Cardiac muscle cell (in vitro differentiated cells and primary cell): ENCODE measurements at regions not wholly inside any gene's neighbourhood (a gene's known extent, or its start where the extent isn't known, plus 50 kb on each side); places are given as distances from the start of the nearest gene placed in this dataset.
"Not testable (repeated sequence)": the region's sequence is repeated elsewhere in the genome, so short reads cannot be mapped to it uniquely, and the experiment has no call there.

ENCODE experiments used
- DNase-seq, 2 donors: peaks; one replicate each; pipeline versions ENCODE4 v3.0.0 to v3.0.0-alpha.2; 2010 to 2017; ENCODE audit warnings: low read depth in 1 of 2, low spot score in 1 of 2
- H3K27ac ChIP-seq: fragments of 200-600 bp; sonication (generic); 2 replicates; pipeline ENCODE4 v1.5.1; 2016
- H3K27me3 ChIP-seq: fragments of 200-600 bp; sonication (generic); 2 replicates; pipeline ENCODE4 v1.6.0; 2016; ENCODE audit warnings: control low read depth
- H3K36me3 ChIP-seq: fragments of 200-600 bp; sonication (generic); 2 replicates; pipeline ENCODE4 v1.5.1; 2016; ENCODE audit warnings: control low read depth
- H3K4me1 ChIP-seq: fragments of 200-600 bp; sonication (generic); 2 replicates; pipeline ENCODE4 v1.8.1; 2017; ENCODE audit warnings: low read depth, mild to moderate bottlenecking, mixed run types
- H3K4me3 ChIP-seq: fragments of 200-600 bp; sonication (generic); 2 replicates; pipeline ENCODE4 v1.5.1; 2016; ENCODE audit warnings: mild to moderate bottlenecking
- H3K9me3 ChIP-seq: fragments of 200-600 bp; sonication (generic); 2 replicates; pipeline ENCODE4 v1.5.1; 2017; ENCODE audit warnings: low read depth, mild to moderate bottlenecking, control low read depth
- TF ChIP-seq, protein P1 (sequence below): IDR thresholded peaks from 2 replicates; pipeline ENCODE4 v1.5.1; 2012; ENCODE audit warnings: low read depth, mild to moderate bottlenecking, low read length

GRCh38 chr15:89017370-89018066 lies 70.7 kb upstream of the ABHD2 start:
- H3K27me3 ChIP-seq = no peaks in the 10 kb centered on the region
- no peak overlapping the region for H3K4me3 ChIP-seq
- no peaks in the 10 kb centered on the region for H3K9me3 ChIP-seq
- DNase-seq = peak; percentile 87 to 90
- H3K4me1 ChIP-seq = peaks cover 6% of the 10 kb centered on the region
- TF ChIP-seq, protein P1, sequence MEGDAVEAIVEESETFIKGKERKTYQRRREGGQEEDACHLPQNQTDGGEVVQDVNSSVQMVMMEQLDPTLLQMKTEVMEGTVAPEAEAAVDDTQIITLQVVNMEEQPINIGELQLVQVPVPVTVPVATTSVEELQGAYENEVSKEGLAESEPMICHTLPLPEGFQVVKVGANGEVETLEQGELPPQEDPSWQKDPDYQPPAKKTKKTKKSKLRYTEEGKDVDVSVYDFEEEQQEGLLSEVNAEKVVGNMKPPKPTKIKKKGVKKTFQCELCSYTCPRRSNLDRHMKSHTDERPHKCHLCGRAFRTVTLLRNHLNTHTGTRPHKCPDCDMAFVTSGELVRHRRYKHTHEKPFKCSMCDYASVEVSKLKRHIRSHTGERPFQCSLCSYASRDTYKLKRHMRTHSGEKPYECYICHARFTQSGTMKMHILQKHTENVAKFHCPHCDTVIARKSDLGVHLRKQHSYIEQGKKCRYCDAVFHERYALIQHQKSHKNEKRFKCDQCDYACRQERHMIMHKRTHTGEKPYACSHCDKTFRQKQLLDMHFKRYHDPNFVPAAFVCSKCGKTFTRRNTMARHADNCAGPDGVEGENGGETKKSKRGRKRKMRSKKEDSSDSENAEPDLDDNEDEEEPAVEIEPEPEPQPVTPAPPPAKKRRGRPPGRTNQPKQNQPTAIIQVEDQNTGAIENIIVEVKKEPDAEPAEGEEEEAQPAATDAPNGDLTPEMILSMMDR = peak; percentile 85
- peak overlapping the region; percentile 24 for H3K27ac ChIP-seq
- H3K36me3 ChIP-seq = no peaks in the 10 kb centered on the region

- peaks cover 6% of the 10 kb centered on the region for H3K4me1 ChIP-seq
- DNase-seq = peak; percentile 34 to 82
- no peaks in the 10 kb centered on the region for H3K9me3 ChIP-seq
- no peaks in the 10 kb centered on the region for H3K36me3 ChIP-seq
- H3K4me3 ChIP-seq = no peak overlapping the region
- TF ChIP-seq, protein P1 = no peak
- H3K27ac ChIP-seq = peak overlapping the region; percentile 24
- H3K27me3 ChIP-seq = no peaks in the 10 kb centered on the region
These were observed 70.0 kb upstream of the ABHD2 start for GRCh38 chr15:89018207-89018606.

DNA sequence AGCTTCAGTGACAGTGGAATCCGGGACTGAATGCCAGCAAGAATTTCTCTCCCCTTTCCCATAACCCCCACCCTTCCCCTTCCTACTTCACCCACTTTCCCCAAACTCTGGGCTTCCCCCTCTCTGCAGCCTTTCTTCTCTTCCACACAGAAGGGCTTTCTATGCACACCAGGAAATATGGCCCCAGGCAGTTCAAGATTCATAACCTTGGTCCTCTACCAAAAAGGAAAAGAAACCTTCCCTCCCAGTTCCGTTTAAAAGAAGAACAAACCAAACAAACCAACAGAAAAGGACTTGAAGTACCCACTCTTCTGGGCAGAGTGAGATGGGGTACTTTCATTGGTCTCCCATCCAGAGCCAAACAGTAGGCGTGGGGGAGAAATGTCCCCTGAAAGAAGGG lies 68.8 kb upstream of the ABHD2 start:
- Histone ChIP-seq H3K9me3 (no peaks in the 10 kb centered on the region), H3K4me1 (peaks cover 6% of the 10 kb centered on the region), H3K27ac (no peak overlapping the region), H3K36me3 (no peaks in the 10 kb centered on the region), H3K4me3 (no peak overlapping the region), H3K27me3 (no peaks in the 10 kb centered on the region)
- DNase-seq = no peak
- TF ChIP-seq, protein P1 = no peak

DNA sequence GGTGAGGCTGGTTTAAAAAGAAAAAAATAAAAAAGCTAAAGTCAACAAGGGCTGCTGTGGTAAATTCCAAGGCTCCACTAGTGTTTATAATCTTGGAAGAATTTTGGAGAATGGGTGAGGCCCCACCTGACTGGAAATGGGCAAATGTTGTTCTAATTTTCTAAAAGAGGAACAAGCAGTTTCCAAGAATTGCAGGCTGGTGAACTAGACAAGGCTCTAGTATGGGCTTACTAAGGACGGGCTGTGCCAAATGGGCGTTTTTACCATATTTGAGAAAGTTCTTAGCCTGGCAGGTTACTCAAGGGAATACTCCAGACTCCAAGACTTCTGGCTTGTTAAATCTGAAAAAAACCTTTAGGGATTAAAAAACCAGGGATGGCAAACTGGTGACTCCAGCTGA lies 67.0 kb upstream of the ABHD2 start:
- Histone ChIP-seq H3K36me3 (no peaks in the 10 kb centered on the region), H3K4me1 (peaks cover 6% of the 10 kb centered on the region), H3K27me3 (no peaks in the 10 kb centered on the region), H3K27ac (no peak overlapping the region), H3K9me3 (no peaks in the 10 kb centered on the region), H3K4me3 (no peak overlapping the region)
- no peak for DNase-seq
- TF ChIP-seq, protein P1 = no peak

- H3K36me3 ChIP-seq, H3K27me3 ChIP-seq, H3K27ac ChIP-seq, H3K9me3 ChIP-seq, DNase-seq, H3K4me1 ChIP-seq, H3K4me3 ChIP-seq: not testable (repeated sequence)
These were observed 66.4 kb upstream of the ABHD2 start for GRCh38 chr15:89021886-89022285.

- no peaks in the 10 kb centered on the region for H3K27me3 ChIP-seq
- DNase-seq = peak in 1 of 2 donors; percentile 19
- no peaks in the 10 kb centered on the region for H3K4me1 ChIP-seq
- H3K4me3 ChIP-seq = no peak overlapping the region
- no peaks in the 10 kb centered on the region for H3K36me3 ChIP-seq
- TF ChIP-seq, protein P1 = no peak
- H3K27ac ChIP-seq = no peak overlapping the region
- H3K9me3 ChIP-seq = no peaks in the 10 kb centered on the region
These were observed 64.8 kb upstream of the ABHD2 start for GRCh38 chr15:89023311-89023961.
